ENCODE measurements at regions not wholly inside any gene's neighbourhood (a gene's known extent, or its start where the extent isn't known, plus 50 kb on each side); places are given as distances from the start of the nearest gene placed in this dataset.
"Not testable (repeated sequence)": the region's sequence is repeated elsewhere in the genome, so short reads cannot be mapped to it uniquely, and the experiment has no call there.

DNA sequence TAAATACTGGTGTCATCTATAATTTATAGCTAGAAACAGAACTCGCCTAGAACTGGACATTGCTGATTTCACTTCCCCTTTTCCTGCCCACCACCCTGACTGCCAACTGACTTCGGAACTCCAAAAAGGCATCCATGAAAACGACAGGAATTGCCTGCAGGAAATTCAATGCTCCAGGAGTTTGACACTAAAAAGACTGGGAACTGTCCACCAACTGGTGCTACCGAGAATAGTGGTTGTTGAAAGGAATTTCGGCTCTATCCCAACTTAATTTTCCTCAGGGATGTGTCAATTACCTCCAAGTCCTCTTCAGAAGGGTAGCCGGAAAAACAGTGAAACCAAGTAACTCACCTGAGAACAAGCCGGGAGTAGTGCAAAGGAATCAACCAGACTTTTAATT lies 440.0 kb downstream of the PRELID2 start:
- ATAC-seq; DNase-seq (ENCODE audit: low spot score): not testable (repeated sequence)

DNA sequence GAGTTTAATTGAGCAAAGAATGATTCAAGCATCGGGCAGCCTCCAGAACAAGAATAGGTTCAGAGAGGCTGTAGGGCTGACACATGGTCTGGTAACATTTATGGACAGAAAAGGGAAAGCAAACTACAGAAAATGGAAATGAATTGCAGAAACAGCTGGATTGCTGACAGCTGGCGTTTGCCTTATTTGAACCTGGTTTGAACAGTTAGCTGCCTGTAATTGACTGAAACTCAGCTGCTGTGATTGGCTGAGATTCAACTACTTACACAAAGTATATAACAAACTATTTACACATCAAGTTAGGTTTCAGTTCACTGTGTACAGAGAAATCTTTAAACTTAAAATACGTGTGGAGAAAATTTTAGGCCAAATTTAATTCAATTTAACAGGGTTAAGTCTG lies 441.7 kb downstream of the PRELID2 start:
- DNase-seq (ENCODE audit: low spot score) (no peak), ATAC-seq (no peak)

DNA sequence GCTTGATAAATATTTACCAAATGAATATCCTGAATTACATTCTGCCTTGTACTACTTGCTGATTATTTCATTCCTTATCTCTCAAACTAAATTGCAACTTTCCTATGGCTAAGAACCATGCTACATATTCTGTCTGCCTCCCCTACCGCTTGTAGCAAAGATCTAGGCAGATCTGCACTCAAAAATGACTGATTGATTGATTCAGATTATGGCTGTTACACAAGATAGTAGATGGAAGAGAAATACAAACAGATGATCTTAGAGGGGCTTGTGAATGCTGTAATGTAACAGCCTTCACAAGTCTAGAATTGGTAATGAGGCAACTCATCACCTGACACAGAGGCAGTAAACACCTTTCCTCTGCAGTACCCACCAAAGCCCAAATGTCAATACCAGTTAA lies 446.1 kb downstream of the PRELID2 start:
- DNase-seq (ENCODE audit: low spot score) (no peak), ATAC-seq (no peak)

DNA sequence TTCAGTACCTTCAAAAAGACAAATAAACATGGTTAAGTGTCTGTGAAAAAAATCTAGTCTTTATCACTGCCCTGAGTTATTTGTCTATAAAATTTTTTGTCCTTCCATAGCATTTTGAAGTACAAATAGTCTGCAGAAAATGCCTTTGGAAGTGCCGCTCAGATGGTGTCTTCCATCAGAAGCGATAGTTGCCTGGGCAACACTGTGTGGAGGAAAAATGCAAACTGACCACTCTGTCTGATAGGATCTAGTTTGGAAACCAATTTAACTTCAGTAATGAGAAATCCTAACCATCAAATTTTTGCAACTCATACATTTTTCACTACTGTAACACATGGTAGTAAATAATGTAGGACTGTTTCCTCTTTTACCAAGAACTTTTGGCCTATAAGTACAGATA lies 449.9 kb downstream of the PRELID2 start:
- ATAC-seq (no peak), DNase-seq (ENCODE audit: low spot score) (no peak)

DNA sequence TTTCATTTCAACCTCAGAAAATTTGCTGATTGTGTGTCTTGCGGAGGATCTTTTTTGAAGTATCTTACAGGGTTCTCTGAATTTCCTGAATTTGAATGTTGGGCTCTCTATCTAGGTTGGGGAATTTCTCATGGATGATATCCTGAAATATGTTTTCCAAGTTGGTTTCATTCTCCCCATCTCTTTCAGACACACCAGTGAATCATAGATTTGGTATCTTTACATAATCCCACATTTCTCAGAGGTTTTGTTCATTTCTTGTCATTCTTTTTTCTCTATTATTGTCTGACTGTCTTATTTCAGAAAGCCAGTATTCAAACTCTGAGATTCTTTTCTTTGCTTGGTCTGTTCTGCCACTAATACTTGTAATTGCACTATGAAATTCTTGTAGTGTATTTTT lies 456.9 kb downstream of the PRELID2 start:
- no peak for ATAC-seq
- no peak for DNase-seq (ENCODE audit: low spot score)

DNA sequence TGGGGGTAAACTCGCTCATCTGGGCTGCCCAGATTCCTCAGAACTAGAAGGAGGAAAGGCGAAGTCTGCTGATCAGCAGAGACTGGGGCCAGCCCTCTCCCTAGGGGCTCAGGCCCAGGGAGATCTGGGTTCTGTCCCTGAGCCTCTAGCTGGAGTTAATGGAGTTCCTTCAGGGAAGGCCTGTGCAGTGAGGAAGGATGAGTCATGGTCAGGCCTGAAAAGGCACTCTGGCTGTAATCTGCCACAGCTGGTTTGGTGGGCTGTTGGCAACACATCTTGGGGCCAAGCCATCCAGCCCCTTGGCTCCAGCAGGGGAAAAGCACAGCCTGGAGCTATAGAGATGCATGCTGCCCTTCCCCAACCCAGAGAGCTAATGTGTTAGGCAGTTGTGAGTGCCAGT lies 459.6 kb downstream of the PRELID2 start:
- DNase-seq (ENCODE audit: low spot score) (no peak), ATAC-seq (no peak)

DNA sequence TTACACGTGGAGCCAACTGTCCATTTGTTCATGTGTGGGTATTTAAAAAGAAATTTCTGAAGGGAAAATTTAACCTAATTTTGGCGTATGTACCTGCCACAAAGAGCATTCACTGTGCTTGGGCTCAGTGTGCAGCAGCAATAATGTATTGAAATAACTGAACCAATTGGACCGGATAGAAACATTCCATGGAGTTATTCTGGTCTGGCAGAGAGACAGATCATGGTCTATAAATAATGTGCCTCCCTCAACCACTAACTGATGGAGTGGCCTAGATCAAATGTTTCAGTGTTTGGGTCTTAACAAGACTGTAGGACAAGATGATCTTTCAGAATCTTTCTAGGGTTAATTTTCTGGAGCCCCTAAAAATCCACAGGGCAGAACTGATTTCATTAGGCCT lies 469.7 kb downstream of the PRELID2 start:
- DNase-seq (ENCODE audit: low spot score) (no peak), ATAC-seq (no peak)

DNA sequence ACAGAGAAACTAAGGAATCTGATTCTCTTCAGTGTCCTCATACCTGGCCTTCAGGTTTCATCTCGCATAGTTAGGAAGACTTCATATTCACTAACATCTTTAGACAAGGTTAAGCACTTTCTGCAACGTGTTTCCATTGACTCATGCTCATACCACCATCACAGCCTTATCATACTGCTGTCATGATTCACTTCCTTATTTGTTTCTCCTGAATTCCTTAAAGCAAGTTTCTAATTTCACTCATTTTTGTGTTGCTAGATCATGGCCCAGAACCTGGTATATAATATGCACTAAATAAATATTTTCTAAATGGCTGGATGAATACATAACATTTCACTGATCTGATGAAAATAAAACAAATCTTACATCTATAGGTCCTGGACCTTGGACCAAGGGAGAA lies 472.9 kb downstream of the PRELID2 start:
- DNase-seq (ENCODE audit: low spot score), result no peak
- ATAC-seq, result no peak

DNA sequence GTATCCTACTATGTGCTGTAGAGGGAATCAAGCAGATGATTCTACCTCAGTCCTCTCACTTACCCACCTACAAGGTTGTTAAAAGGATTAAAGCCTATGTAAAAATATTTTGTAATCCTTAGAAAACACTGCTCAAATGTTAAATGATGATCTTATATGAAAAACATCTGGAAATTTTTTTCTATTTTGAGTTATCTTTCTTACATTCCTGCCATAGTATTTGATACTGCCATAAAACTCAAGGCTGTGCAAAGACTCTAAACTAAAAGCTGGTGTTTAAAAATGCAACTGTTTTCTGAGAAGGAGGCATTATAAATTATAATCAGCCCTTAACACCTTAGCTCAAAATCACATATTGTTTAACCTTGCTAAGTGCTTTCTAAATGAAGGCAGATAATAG lies 474.2 kb downstream of the PRELID2 start:
- ATAC-seq, result no peak
- DNase-seq (ENCODE audit: low spot score), result no peak

DNA sequence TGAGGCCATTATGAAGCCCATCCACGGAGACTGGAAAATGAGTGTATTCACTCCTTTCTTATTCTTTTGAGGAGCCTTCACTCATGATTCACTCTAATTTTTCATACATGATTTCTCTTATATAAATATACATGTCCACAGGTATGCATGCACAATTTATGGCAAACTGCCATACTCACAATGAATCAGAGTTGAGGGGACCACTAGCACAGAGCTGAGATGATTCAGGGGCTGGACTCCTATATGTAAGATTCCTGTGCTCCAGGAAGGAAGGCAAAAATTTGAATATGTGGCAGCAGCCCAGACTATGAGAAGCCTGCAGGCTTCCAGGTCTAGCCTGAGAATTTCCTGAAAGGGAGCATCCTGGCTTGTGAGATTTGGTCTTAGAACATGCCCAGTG lies 484.6 kb downstream of the PRELID2 start:
- DNase-seq (ENCODE audit: low spot score), result no peak
- ATAC-seq, result no peak

DNA sequence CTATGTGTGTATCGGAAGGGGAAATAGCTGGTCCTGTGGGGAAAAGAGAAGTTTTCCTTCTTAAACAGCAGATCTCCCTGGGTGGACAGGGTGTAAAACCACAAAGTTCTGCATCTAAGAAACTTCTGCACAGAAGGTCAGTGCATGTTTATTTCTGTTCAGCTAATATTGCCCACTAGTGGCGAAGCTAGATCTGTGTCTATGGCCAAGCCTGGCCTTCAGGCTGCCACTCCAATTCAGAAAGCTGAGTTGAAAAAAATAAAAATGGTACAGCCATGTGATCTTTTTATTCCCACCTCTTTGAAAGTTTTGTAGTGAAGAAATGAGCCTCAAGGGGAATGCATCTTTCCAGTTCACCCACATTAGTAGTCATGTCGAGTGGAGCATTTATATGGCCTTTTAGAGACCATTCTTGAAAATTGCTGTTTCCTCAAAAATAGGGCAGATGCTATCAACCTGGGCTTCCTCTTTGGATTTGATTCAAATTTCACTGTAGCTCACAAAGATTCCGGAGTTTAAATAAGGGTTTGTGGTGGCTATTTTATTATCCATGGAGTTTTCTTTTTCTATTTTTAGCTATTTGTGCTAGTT lies 488.0 kb downstream of the PRELID2 start:
- ATAC-seq (peak; percentile 55), DNase-seq (ENCODE audit: low spot score) (no peak)

DNA sequence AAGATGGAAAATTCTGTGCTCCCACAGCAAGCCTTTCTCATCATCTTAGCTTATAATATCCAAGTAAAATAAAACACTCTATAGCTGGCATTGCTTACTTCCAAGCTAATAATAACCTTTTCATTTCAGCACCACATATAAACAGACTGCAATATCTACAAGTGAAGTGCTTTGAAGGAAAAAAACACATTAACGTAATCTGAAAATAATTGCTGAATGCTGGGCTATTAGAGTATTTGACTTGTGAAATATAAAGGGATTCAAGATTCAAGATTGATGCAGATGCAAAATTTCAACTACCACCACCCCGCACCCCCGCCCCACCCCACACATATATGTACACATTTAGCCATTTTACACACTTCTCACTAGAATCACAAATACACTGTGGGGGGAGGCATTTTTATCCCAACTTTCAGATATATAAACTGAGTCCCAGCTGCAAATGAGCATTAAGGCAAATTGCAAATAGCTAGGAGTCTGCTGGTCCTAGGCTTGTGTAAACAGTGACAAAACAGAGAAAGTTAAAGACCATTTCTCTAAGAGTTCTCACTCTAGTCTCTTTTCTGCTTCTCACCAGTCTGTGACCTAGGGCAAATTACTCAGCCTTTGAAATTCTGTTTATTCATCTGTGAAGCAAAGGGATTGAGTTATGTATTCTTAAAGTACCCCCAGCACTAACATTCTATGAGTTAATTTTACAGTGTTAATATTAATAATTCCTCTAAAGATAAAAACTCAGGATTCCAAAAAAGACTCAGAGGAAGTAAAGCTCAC lies 489.4 kb downstream of the PRELID2 start:
- DNase-seq (ENCODE audit: low spot score), result no peak
- ATAC-seq, result no peak

DNA sequence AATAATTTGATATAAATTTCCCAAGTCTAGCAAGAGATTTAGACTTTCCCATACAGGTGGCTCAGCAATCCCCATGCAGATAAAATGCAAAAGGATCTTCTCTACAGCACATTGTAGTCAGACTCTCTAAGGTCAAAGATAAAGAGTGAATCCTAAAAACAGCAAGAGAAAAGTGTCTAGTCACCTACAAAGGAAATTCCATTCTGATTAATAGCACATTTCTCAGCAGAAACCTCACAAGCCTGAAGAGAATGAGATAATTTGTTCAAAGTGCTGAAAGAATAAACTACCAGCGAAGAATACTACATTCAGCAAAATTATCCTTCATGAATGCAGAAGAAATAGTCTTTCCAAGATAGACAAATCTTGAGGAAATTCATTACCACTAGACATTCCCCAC lies 493.3 kb downstream of the PRELID2 start:
- no peak for DNase-seq (ENCODE audit: low spot score)
- no peak for ATAC-seq

DNA sequence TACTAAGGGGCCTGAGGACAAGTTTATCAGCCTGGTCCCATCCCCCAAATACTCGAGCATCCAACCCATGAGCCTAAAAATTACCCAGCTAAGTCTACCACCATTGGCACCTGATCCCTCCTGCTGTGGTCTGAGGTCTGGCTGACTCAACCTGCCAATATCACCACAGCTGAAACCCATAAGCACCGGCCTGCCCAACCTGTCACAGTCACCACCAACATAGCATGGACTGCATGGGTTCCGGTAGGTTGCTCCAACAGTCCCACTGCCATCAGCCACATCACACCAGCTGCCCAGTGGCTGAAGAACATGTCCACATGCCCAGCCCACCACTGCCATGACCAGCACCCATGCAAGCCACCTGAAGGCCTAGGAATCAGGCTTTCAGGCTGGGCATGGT lies 495.0 kb downstream of the PRELID2 start:
- no peak for DNase-seq (ENCODE audit: low spot score)

DNA sequence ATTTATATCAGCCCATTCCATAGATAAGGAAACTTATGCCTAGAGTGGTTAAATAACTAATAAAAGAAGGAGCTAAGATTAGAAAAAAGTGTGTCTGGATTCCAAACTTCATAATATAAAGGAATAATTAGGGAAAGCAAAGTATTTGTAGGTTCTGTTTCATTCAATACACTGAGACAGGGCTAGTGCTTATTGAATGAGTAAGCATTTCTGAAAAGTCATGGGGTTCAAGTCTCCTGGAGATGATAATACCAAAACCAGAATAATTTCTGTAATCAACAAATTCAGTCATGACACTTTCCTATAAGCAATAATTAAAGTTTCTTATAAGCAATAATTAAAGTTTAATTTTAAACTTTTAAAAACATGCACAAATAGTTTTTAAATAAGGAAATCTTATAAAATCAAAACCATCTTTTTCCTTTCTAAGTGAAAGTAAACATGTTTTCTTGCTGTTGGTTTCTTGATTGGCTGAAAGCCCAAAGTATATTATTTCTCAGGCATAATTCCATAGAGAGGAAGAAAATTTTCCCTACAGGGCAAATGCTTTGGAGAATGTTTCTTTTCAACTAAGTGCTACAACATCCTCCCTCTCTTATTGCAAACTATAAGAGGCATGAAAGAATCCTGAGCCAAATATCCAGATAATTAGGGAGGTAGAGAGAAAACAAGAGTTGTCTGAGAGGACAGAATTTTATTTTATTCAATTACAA lies 510.2 kb downstream of the PRELID2 start:
- no peak for DNase-seq (ENCODE audit: low spot score)

More for the DNA sequence above, 495.0 kb downstream of the PRELID2 start:
- ATAC-seq, result no peak

DNA sequence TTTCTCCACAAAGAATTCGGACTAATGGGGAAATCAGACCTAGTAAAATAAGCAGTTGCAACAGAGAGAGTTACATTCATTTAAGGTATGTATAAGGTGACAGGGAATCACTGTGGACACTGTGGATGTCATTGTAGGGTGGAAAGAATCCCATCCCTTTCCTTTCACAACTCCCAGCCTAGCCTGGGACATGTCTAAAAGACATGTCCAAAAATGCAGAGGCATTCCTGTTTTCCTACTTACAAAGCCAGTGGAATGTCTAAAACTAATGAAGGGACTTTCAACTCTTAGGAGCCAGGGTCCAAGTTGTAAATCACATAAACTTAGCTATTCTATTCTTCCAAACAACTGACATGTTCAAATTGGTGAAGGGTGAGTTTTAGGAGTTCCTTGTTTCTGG lies 511.0 kb downstream of the PRELID2 start:
- no peak for DNase-seq (ENCODE audit: low spot score)
- ATAC-seq, result no peak

More for the DNA sequence above, 510.2 kb downstream of the PRELID2 start:
- ATAC-seq, result no peak

DNA sequence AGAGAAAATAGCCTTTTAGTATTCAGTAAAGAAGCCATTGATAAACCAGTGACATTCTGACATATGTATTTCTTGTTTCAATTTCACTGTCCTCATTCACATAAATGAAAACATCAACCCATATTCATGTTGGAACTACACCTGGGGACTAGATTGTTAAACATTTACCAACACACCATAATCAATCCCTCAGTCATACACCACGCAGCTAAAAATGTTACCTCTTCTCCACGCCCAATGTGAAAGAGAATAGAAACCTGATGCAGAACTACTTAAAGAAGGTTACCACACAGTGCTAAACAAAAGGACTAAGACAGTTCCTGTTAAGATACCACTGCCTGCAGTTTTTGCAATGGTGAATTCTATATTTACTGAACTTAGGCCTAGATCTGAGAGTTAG lies 518.9 kb downstream of the PRELID2 start:
- ATAC-seq, result no peak

DNA sequence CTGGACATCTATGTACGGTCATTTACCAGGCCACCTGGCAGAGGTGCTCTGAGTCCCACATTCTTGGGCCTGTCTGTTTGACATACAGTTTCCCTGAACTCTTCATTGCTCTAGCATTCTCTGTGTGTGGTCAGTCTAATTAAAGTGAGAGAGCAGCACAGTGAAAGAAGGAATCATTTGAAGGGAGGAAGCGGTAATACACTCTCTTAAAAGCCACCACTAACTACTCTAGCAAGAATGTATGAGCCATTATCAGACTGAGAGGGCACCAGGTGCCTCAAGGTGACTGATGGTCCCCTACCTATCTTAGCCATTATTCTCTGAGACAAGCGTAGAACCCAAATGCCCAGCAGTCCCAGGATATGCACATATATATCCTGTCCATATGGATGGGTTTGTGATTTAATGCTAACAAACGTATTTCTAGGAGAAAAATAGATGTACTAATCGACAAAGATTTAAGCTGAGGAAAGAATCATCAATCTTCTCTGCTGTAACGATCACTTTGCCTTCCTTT lies 527.2 kb downstream of the PRELID2 start:
- DNase-seq (ENCODE audit: low spot score), result no peak
- no peak for ATAC-seq

More for the DNA sequence above, 518.9 kb downstream of the PRELID2 start:
- no peak for DNase-seq (ENCODE audit: low spot score)

DNA sequence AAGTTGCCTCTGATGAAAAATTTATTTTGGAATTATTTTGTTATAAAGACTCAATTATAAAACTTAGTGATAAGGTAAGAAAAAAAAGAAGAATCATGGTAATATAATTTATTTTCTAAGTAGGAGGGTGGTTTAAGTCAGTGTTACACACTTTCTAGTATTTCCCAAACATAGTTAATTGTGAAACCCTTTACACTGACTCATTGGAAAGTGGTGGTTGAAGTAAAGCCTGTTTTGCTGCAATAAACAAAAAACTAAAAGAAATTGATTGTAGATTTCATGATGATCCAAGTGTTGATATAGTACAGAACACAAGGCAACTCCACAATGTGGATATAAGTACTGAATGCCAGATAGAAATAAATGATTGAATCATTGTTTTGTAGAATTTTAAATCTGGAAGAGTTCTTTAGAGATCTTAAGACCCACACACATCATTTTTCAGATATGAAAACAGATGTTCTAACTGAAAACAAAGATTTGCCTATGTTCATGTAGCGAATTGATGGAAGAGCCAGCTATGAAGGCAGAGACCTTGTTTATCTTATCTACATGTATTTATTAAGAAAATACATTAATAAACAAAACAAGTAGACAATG lies 539.8 kb downstream of the PRELID2 start:
- no peak for DNase-seq (ENCODE audit: low spot score)
- ATAC-seq, result no peak

DNA sequence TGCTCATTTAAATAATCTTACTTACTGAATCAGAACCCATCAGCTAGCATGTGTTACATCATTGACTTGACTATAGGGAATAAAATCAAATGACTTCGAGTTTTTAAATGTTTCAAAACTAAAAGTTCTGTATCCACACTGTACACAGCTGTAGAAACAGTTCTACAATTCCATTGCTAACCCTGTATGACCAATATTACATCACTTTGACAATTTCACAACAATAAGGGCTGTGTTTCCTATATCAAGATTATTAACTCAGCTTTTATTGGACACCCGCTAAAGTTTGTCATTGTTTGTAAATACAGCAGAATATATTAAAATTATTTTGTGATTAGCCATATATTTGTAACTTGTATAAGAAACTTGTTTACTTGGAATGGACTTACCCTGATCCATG lies 540.8 kb downstream of the PRELID2 start:
- no peak for ATAC-seq
- no peak for DNase-seq (ENCODE audit: low spot score)

DNA sequence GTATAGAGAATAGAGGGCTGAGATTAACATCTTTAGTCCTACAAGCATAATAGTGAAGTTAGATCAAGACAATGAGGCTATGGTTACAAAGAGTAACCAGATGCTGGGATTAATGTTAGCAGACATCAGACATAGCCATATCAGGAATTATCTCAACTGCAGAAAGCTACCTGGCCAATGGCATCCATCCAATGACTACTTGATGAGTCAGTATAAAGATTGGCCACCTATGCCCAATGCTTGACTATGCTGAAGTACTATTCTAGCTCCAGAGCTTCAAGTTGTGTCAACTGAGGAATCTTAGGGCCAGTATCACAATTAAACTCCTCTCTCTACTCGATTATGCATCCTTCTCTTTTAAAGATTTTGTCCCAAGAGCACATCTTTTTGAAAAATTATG lies 541.4 kb downstream of the PRELID2 start:
- ATAC-seq, result no peak
- DNase-seq (ENCODE audit: low spot score), result no peak

DNA sequence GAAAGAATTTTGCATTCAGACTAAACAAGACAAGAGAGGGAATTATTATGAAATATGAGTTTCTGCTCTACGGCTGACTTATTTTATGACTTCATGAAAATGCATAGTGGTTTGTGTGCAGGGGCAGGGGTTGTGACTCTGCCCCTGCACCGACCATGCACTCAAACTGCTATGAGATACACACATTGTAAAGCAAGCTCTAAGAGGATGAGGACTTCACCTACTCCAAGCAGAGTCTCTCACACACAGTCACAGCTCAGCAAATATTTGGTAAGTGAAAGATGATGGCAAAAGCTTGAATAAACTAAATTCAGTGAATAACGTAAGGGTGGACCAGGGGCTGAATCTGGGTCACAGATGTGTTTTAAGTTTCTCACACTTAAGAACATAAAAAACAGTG lies 542.9 kb downstream of the PRELID2 start:
- DNase-seq (ENCODE audit: low spot score), result no peak
- no peak for ATAC-seq

All from left lobe of liver (tissue), 2 donors.